Medulla oblongata (tissue), 1 donor: ENCODE measurements at regions not wholly inside any gene's neighbourhood (a gene's known extent, or its start where the extent isn't known, plus 50 kb on each side); places are given as distances from the start of the nearest gene placed in this dataset.
"Not testable (repeated sequence)": the region's sequence is repeated elsewhere in the genome, so short reads cannot be mapped to it uniquely, and the experiment has no call there.

Experiments used
- DNase-seq: peaks from one replicate; pipeline ENCODE4 v3.0.0-alpha.2; 2015; ENCODE audit errors: extremely low spot score

DNA sequence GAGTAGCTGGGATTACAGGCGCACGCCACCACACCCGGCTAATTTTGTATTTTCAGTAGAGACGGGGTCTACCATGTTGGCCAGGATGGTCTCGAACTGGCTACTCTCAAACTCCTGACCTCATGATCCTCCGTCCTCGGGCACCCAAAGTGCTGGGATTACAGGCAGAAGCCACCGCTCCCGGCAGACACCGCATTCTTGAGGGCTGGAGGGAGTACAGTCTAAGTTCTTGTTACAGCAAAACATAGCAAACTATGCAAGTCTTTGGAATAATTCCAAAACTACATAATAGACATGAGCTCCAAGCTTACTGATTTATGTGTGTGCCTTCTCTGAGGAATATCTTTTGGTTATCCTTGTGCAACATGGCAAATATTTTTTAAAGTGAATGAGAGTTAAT is 299.1 kb upstream of the ZNF658 start:
- DNase-seq = not testable (repeated sequence)

DNA sequence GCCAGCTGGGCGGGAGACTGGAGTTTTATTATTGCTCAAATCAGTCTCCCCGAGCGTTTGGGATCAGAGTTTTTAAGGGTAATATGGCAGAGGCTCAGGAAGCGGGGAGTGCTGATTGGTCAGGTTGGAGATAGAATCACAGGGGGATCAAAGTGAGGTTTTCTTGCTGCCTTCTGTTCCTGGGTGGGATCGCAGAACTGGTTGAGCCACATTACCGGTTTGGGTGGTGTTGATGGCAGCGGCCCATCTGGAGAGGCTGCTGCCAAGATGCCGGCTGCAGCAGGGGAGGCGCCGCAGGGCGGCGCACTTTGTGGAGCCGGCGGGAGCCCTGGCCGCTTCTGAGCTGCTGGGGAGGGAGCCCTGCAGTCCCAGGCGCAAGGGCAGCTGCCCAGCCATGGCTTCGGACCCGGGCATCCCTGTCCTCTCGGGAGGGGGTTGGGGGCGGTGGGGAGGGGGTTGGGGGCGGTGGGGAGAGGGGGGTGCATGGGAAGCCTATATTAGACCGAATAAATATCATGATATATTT is 268.9 kb upstream of the ZNF658 start:
- not testable (repeated sequence) for DNase-seq

- DNase-seq = not testable (repeated sequence)
These were observed 252.8 kb upstream of the ZNF658 start for GRCh38 chr9:66647675-66648074.

DNA sequence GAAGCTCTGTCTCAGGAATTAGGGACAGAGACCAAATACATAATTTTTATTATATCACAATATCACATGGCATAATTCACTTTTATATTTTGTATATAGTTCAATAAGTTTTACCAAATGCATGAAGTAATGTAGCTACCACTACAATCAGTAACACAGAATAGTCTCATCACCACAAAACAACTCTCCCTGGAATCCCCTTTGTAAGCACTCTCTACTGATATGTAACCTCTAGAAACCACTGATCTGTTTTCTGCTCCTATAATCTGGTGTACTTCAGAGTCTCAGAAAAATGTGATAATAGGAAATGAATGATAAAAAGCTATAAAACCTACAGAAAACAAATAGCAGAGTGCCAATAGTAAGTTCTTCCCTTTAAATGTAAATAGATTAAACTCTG is 210.3 kb upstream of the ZNF658 start:
- not testable (repeated sequence) for DNase-seq

GRCh38 chr9:66695561-66696240 is 204.8 kb upstream of the ZNF658 start:
- not testable (repeated sequence) for DNase-seq

DNA sequence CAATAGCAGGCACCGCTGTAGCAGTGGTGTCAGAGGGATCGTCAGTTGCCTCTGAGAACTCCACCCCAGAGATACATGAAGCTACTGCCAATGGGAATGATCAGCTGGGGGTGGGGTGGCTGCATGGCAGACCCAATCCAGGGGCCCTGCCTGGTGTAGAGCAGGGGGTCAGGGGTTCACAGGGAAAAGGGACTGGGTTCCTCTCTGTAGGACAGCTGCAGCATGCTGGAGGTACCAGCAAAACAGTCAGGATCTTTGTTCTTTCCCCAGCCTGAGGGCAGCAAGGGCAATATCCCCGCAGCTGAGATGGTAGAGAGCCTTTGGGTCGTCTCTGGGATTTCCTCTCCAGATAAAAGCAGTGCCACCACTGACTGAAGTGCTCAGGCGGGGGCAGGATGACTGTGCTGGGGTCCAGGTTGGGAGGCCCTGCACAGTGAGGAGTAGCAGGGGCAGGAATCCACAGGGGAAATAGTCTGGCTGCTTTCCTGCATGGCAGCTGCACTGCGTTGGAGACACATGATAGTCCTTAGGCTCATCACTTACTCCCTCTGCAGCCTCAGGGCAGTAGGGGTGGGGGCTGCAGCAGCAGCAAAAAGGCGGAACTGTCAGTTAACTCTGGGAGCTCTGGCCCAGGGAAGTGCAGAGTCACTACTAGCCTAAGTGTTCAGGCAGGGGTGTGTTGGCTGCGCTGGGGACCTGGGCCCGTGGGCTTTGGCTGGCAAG is 203.0 kb upstream of the ZNF658 start:
- DNase-seq = not testable (repeated sequence)

GRCh38 chr9:66698066-66698455 is 202.5 kb upstream of the ZNF658 start:
- DNase-seq = not testable (repeated sequence)

DNA sequence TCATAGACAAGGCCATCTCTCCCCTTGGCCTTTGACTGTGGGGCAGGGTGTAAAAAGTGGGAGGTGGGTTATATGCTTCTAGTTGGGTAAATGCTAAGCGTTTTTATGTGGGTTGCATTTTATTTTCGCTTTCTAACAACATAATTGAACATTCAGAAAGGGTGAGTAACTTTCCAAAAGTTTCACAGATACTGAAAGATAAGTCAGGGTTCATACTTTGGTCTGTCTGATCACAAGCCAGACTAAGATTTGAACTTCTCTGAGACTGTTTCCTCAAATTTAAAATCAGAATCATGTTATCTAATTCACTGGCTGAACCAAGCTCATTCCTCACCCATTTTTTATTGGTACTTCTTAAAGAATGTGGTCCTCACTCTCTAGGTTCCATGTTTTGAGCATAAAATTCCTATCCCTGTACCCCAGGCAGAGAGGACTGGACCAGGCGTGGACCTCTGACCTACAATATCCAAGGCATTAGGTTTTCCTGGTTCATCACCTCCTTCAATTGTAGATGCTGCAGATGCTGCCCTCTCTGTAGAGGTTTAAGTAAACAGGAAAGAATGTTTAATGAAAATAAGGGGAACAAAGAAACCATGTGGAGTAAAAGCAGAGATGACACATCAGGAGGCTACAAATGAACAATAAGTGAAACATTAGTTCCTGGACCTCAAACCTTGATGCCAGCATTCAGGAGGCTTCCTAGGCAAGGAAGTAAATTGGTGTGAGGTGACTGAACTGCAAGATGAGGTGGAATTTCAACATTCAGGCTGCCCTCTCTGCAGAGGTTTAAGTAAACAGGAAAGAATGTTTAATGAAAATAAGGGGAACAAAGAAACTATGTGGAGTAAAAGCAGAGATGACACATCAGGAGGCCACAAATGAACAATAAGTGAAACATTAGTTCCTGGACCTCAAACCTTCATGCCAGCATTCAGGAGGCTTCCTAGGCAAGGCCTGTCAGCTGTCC is 198.8 kb upstream of the ZNF658 start:
- DNase-seq = not testable (repeated sequence)

GRCh38 chr9:66711553-66711952 is 189.0 kb upstream of the ZNF658 start:
- DNase-seq = not testable (repeated sequence)

GRCh38 chr9:66712870-66713269 is 187.7 kb upstream of the ZNF658 start:
- not testable (repeated sequence) for DNase-seq

DNA sequence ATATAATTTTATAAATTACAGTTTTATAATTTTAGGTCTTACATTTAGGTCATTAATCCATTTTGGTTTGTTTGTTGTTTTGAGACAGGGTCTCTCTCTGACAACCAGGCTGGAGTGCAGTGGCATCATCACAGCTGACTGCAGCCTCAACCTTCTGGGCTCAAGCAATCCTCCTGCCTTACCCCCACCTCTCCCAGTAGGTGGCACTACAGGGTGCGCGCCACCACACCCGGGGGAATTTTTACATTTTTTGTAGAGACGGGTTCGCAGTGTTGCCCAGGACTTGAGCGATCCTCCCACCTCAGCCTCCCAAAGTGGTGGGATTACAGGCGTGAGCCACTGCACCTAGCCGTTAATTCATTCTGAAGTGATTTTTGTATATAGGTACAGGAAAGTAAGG is 187.0 kb upstream of the ZNF658 start:
- DNase-seq = not testable (repeated sequence)

- DNase-seq = not testable (repeated sequence)
These were observed 179.7 kb upstream of the ZNF658 start for GRCh38 chr9:66720845-66721244.

DNA sequence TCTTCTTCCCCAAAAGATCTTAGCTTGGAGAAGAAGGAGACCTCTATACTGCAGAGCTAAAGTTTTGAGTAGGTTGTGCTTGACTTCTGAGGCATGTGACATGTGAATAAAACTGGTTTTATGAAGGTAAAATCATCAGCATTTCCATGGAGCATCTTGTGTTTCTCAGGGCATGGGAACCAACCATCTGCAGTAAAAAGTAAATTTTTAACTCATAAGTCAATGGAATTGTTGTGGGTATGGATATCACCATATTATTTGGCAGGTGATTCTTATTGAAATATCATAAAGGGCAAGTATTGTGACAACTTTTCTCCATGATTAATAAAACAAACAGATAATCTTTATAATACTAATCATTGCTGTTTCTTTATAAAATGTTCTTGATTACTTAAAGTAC is 173.0 kb upstream of the ZNF658 start:
- not testable (repeated sequence) for DNase-seq

GRCh38 chr9:66736686-66737085 is 163.8 kb upstream of the ZNF658 start:
- peak; percentile 0 for DNase-seq

GRCh38 chr9:66738418-66738817 is 162.1 kb upstream of the ZNF658 start:
- DNase-seq = not testable (repeated sequence)

DNA sequence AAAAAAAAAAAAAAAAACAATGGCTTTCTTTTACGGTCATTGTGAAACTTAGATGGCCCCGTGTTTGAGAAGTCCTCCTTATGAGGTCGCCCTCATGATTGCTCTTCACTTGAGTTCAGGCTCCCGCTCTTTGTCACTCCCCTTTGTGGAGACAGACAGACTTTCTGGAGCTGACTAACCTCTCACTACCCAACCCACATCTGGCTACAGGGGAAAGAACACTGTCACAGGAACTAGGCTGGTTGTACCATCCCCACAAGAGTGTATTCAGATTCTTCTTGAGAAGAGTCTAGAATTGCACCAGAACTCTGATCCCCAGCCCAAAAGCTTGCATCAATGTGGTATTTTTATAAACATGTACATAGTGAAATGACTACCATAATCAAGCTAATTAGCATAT is 160.4 kb upstream of the ZNF658 start:
- not testable (repeated sequence) for DNase-seq

- not testable (repeated sequence) for DNase-seq
These were observed 154.7 kb upstream of the ZNF658 start for GRCh38 chr9:66745846-66746245.

DNA sequence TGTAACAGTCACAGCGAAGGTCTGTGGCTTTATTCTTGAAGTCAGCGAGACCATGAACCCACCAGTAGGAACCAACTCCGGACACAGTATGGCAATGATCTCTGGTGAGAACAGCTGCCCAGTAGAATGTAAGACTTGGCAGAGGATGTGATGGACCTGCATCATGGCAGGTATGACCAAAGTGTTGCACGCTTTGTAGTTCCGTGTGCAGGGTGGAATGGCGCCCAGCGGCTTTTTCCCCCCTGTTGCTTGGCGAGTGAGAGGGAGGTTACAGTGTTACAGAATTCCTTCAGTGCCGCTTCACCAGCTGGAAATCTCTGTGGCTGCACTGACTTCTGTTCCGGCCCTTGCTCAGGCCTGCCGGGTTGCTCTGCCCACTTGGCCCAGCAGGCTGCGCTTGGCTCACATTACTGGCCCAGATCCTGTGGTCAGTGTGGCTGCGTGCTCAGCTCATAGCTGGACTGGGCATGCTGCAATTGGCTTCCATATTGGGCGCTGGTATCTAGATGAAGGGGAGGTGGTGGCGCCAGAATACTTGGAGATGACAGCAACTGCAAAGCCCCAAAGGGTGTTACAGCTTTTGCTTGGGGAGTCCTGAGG is 148.1 kb upstream of the ZNF658 start:
- DNase-seq = not testable (repeated sequence)

- DNase-seq = not testable (repeated sequence)
These were observed 140.6 kb upstream of the ZNF658 start for GRCh38 chr9:66759825-66760492.

DNA sequence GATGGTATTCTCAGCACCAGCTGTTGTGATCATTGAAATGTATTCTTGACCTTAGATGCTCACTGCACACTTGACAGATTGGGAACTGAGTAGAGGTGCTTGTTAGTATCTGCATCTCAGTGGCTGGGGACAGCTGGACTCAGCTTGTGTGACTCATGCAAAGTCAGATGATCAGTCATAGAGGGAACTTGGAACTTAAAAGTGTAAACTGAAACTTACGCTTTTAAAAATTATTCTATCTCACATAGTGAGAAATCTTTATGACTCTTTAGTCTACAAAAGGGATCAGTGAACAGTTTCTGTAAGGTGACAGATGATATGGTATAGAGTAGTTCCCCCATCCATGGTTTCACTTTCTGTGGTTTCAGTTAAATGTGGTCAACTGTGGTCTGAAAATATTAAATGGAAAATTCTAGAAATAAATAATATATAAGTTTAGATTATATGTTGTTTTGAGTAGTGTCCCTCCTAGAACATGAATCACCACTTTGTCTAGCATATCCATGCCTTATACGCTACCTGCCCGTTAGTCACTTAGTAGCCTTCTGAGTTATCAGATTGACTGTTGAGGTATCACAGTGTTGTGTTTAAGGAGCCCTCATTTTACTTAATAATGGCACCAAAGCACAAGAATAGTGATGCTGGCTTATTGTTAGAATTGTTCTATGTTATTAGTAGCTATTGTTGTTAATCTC is 135.6 kb upstream of the ZNF658 start:
- not testable (repeated sequence) for DNase-seq
